ENCODE measurements at regions not wholly inside any gene's neighbourhood (a gene's known extent, or its start where the extent isn't known, plus 50 kb on each side); places are given as distances from the start of the nearest gene placed in this dataset.

DNA sequence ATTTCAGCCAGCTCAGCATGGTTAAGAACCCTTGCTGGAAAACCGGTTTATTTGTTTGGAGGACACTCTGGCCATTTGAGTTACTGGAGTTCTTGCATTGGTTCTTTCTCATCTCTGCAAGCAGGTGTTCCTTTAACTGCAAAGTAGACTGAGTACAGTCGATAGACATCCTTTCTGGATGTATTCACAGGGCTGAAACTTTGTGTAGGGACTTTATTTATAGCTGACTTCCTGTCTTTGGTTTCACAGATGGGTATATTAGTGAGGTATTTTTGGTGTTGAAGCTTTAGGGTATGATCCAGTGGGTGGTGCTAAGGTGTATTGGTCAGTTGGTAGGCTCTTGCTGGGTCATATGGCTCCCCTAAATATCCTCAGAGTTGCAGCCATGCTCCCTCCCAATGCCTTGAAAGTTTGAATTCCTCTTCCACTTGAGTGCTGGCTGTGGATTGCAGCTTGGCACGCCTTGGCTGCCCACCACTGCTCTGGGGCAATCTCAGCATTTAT, 666.0 kb upstream of the COX7C start:
- TF ChIP-seq CTCF (IDR thresholded peaks at IDR 0.05 in 8 of 11, conservative IDR thresholded peaks at IDR 0.05 in 3 of 11) (no peak), POLR2AphosphoS5 (IDR thresholded peaks at IDR 0.05) (no peak)
